ENCODE measurements at regions not wholly inside any gene's neighbourhood (a gene's known extent, or its start where the extent isn't known, plus 50 kb on each side); places are given as distances from the start of the nearest gene placed in this dataset.
"Not testable (repeated sequence)": the region's sequence is repeated elsewhere in the genome, so short reads cannot be mapped to it uniquely, and the experiment has no call there.

DNA sequence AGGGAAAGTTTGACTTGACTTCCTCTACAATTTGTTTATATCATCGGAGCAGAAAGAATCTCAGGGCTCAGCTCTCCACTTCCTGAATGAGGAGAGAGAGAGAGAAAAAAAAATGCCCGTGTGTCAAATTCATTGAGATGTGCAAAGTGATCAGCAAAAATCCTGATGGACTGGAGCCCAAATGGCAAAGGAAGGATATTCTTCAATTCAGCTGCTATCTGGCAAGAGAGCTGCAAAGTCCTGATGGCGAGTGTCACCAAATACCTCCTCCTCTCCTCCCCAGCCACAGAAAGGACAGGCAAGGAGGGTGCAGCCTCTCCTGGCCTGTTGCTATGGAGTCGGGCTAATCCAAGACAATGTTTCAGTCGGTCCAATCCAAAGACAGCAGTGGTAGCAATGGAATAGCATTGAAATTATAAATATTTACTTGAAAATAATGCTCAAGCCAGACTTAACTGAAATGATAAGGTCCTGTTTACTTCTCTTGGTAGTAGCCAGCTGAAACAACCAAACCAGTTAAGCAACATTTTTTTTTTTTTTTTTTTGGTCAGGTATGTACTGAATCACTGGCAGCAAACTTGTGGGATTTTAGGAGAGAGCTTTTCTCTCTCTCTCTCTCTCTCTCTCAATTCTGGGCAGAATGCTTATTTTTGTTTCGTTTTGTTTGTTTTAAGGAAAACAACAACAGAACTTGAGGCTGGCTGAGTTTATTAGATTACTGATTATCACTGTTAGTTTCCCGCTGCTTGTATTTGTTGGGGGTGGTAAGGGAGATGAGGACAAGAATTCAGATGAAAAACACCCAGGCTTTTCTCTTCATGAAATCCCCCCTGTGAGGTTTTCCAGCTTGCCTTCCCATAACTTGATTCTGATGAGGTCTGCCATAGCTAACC, 204.2 kb downstream of the BCAS1 start:
- DNase-seq: peak; percentile 74 to 99
- Histone ChIP-seq H2AFZ (peak overlapping the region; percentile 58), H3K27ac (peak overlapping the region; percentile 99), H3F3A (ENCODE audit: insufficient read depth, low read depth) (peaks cover 57% of the 10 kb centered on the region), H3K9me2 (ENCODE audit: insufficient read depth) (no peaks in the 10 kb centered on the region), H3K4me1 (replicated peaks; ENCODE audit: insufficient read depth) (peaks cover 66% of the 10 kb centered on the region), H3K4me3 (peak overlapping the region; percentile 56), H3K27me3 (ENCODE audit: insufficient read depth, low read depth) (no peaks in the 10 kb centered on the region), H3K79me2 (ENCODE audit: low read depth) (no peaks in the 10 kb centered on the region), H3K4me2 (peak overlapping the region; percentile 97), H3K36me3 (ENCODE audit: low read depth) (no peaks in the 10 kb centered on the region), H3K9me3 (ENCODE audit: insufficient read depth, low read depth) (no peaks in the 10 kb centered on the region), H4K20me1 (ENCODE audit: insufficient read depth) (no peaks in the 10 kb centered on the region)
- intact Hi-C loops (cut with micrococcal nuclease; ENCODE audit: unreplicated experiment): loop anchor here (1.0 to 5.0 kb wide), 7 partner anchors 38 to 274 kb away; partner anchors contain the start of gene ZNF217
- ChIA-PET POLR2A (ENCODE audit: unreplicated experiment) (interaction anchor here (0.5 to 1.1 kb wide), 14 partner anchors 9 to 273 kb away, joined by 3 to 21 read pairs (median 5); partner anchors contain the start of gene ZNF217), CTCF (interaction anchor here (0.6 to 1.3 kb wide), 7 partner anchors 20 to 282 kb away, joined by 3 to 10 read pairs (median 3); no protein-coding TSS in a partner anchor)
- TF ChIP-seq EZH2 (IDR thresholded peaks at IDR 0.05; ENCODE audit: low read depth) (no peak), CTCF (conservative IDR thresholded peaks at IDR 0.05) (no peak)
- BruUV-seq (replicated peaks): no TSS peak

GRCh38 chr20:53864765-53865683, 205.4 kb downstream of the BCAS1 start:
- H3K9me2 ChIP-seq (ENCODE audit: insufficient read depth); H4K20me1 ChIP-seq (ENCODE audit: insufficient read depth); DNase-seq; H3K79me2 ChIP-seq (ENCODE audit: low read depth); BruUV-seq (replicated peaks); H3K36me3 ChIP-seq (ENCODE audit: low read depth); H3K9me3 ChIP-seq (ENCODE audit: insufficient read depth, low read depth); H3K27me3 ChIP-seq (ENCODE audit: insufficient read depth, low read depth): not testable (repeated sequence)
- Histone ChIP-seq H3K4me1 (replicated peaks; ENCODE audit: insufficient read depth) (peaks cover 55% of the 10 kb centered on the region), H2AFZ (peak overlapping the region; percentile 58; the same call in 1 of the 2 replicates), H3K4me2 (peak overlapping the region; percentile 97), H3K4me3 (peak overlapping the region; percentile 56; the same call in 1 of the 2 replicates), H3K27ac (peak overlapping the region; percentile 99), H3F3A (ENCODE audit: insufficient read depth, low read depth) (peaks cover 48% of the 10 kb centered on the region)
- CTCF ChIA-PET: interaction anchor here (0.5 to 1.2 kb wide), 6 partner anchors 19 to 314 kb away, joined by 3 to 18 read pairs (median 4); no protein-coding TSS in a partner anchor
- intact Hi-C loops (cut with micrococcal nuclease; ENCODE audit: unreplicated experiment): loop anchor here (5.0 kb wide), 2 partner anchors 128 to 273 kb away; partner anchors contain the start of gene ZNF217
- POLR2A ChIA-PET (ENCODE audit: unreplicated experiment): interaction anchor here (0.5 to 1.0 kb wide), 8 partner anchors 8 to 271 kb away, joined by 3 to 9 read pairs (median 5); partner anchors contain the start of gene ZNF217

- H3F3A ChIP-seq (ENCODE audit: insufficient read depth, low read depth): peaks cover 43% of the 10 kb centered on the region
- POLR2A ChIA-PET (ENCODE audit: unreplicated experiment); CTCF ChIA-PET; H3K4me3 ChIP-seq; H3K79me2 ChIP-seq (ENCODE audit: low read depth); H3K9me2 ChIP-seq (ENCODE audit: insufficient read depth); H2AFZ ChIP-seq; H4K20me1 ChIP-seq (ENCODE audit: insufficient read depth); intact Hi-C loops (cut with micrococcal nuclease; ENCODE audit: unreplicated experiment); H3K27me3 ChIP-seq (ENCODE audit: insufficient read depth, low read depth); DNase-seq; H3K9me3 ChIP-seq (ENCODE audit: insufficient read depth, low read depth); BruUV-seq (replicated peaks); H3K36me3 ChIP-seq (ENCODE audit: low read depth): not testable (repeated sequence)
- H3K4me2 ChIP-seq: peak overlapping the region; percentile 97
- peak overlapping the region; percentile 99 for H3K27ac ChIP-seq
- peaks cover 45% of the 10 kb centered on the region for H3K4me1 ChIP-seq (replicated peaks; ENCODE audit: insufficient read depth)
These were observed 206.3 kb downstream of the BCAS1 start for GRCh38 chr20:53863923-53864641.

DNA sequence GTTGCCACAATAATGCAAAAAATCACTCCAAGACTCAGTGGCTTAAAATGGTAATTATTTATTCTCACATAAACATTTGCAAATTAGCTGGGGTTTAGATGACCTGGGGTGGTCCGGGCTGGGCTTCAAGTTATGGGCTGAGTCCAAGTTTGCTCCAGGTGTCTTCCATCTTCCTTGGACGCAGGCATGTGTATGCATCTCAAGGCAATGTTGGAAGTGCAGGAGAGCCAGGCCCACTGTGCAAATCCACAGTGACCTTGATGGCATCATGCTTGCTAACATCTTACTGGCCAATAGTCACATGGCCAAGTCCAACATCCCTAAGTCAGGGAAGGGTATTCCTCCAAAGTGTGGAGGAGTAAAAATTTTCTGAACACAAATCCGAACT, 206.9 kb downstream of the BCAS1 start:
- H3K9me3 ChIP-seq (ENCODE audit: insufficient read depth, low read depth); H4K20me1 ChIP-seq (ENCODE audit: insufficient read depth); H3K79me2 ChIP-seq (ENCODE audit: low read depth); H3K36me3 ChIP-seq (ENCODE audit: low read depth); H3K4me3 ChIP-seq; H2AFZ ChIP-seq; CTCF ChIA-PET; intact Hi-C loops (cut with micrococcal nuclease; ENCODE audit: unreplicated experiment); DNase-seq; BruUV-seq (replicated peaks); H3K9me2 ChIP-seq (ENCODE audit: insufficient read depth); H3K27me3 ChIP-seq (ENCODE audit: insufficient read depth, low read depth): not testable (repeated sequence)
- peaks cover 43% of the 10 kb centered on the region for H3F3A ChIP-seq (ENCODE audit: insufficient read depth, low read depth)
- peak overlapping the region; percentile 99 for H3K27ac ChIP-seq
- 0 out of 2 replicates have a peak overlapping the region, but pooled peaks have one; percentile 97 for H3K4me2 ChIP-seq
- POLR2A ChIA-PET (ENCODE audit: unreplicated experiment): interaction anchor here (0.7 kb wide), 1 partner anchor 689 kb away, joined by 10 read pairs; no protein-coding TSS in a partner anchor
- H3K4me1 ChIP-seq (replicated peaks; ENCODE audit: insufficient read depth): peaks cover 45% of the 10 kb centered on the region

GRCh38 chr20:53863039-53863438, 207.4 kb downstream of the BCAS1 start:
- H3K4me2 ChIP-seq; CTCF ChIA-PET; intact Hi-C loops (cut with micrococcal nuclease; ENCODE audit: unreplicated experiment): not testable (repeated sequence)

More at GRCh38 chr20:53863039-53863438, 207.4 kb downstream of the BCAS1 start:
- H3K79me2 ChIP-seq (ENCODE audit: low read depth); H3K27me3 ChIP-seq (ENCODE audit: insufficient read depth, low read depth); H3K9me2 ChIP-seq (ENCODE audit: insufficient read depth); H3K36me3 ChIP-seq (ENCODE audit: low read depth); H3K27ac ChIP-seq; DNase-seq; H2AFZ ChIP-seq; H3K9me3 ChIP-seq (ENCODE audit: insufficient read depth, low read depth); BruUV-seq (replicated peaks); H4K20me1 ChIP-seq (ENCODE audit: insufficient read depth); H3K4me3 ChIP-seq: not testable (repeated sequence)
- H3K4me1 ChIP-seq (replicated peaks; ENCODE audit: insufficient read depth): peaks cover 43% of the 10 kb centered on the region
- H3F3A ChIP-seq (ENCODE audit: insufficient read depth, low read depth): peaks cover 42% of the 10 kb centered on the region
- POLR2A ChIA-PET (ENCODE audit: unreplicated experiment): interaction anchor here (0.7 kb wide), 1 partner anchor 690 kb away, joined by 10 read pairs; no protein-coding TSS in a partner anchor
